WTC11 (cell line): ENCODE measurements at regions not wholly inside any gene's neighbourhood (a gene's known extent, or its start where the extent isn't known, plus 50 kb on each side); places are given as distances from the start of the nearest gene placed in this dataset.

Source experiments
- ATAC-seq: fragments of 200-7000 bp; cut with Tn5 transposase; 2 replicates; pipeline ENCODE4 v1.10.0; 2021; ENCODE audit warnings: mild to moderate bottlenecking, moderate library complexity
- CTCF ChIA-PET: fragments of 300-600 bp; sonication (Branson Sonifier 250); formaldehyde crosslinking; loops from one replicate; lab custom pipeline; 2021; ENCODE audit warnings: antibody characterized with exemption; lab: Charles Lee
- POLR2A ChIA-PET: fragments of 350-600 bp; sonication (Branson Sonifier 250); formaldehyde crosslinking; loops from one replicate; lab custom pipeline; 2021; ENCODE audit warnings: antibody characterized with exemption; lab: Charles Lee
- DNase-seq: peaks from one replicate; pipeline ENCODE4 v3.0.0; 2021; ENCODE audit warnings: low spot score
- H3K27ac Mint-ChIP-seq: 2 replicates; pipeline ENCODE4 v1.8.0; 2021; ENCODE audit warnings: mixed read lengths
- H3K27me3 Mint-ChIP-seq: 2 replicates; pipeline ENCODE4 v1.8.0; 2021; ENCODE audit warnings: low read depth, mild to moderate bottlenecking, moderate library complexity, mixed read lengths
- H3K36me3 Mint-ChIP-seq: 2 replicates; pipeline ENCODE4 v1.8.0; 2021; ENCODE audit warnings: mixed read lengths
- H3K4me1 Mint-ChIP-seq: 2 replicates; pipeline ENCODE4 v1.8.0; 2022; ENCODE audit warnings: mixed read lengths
- H3K4me3 Mint-ChIP-seq: 2 replicates; pipeline ENCODE4 v1.8.0; 2021; ENCODE audit warnings: mild to moderate bottlenecking, moderate library complexity, mixed read lengths
- H3K9me3 Mint-ChIP-seq: 2 replicates; pipeline ENCODE4 v1.8.0; 2021; ENCODE audit warnings: mixed read lengths
- AFF4 ChIP-seq: sonication (generic); formaldehyde crosslinking; IDR thresholded peaks from 2 replicates; pipeline ENCODE4 v1.8.1; 2023; ENCODE audit warnings: mild to moderate bottlenecking, missing genetic modification reagents, borderline replicate concordance
- AR ChIP-seq: fragments of 250-450 bp; sonication (Bioruptor Pico); IDR thresholded peaks from 2 replicates; pipeline ENCODE4 v1.9.0; 2021; ENCODE audit warnings: mild to moderate bottlenecking
- CTCF ChIP-seq: fragments of 200-600 bp; IDR thresholded peaks from 2 replicates; pipeline ENCODE4 v1.8.0; 2022; ENCODE audit warnings: antibody characterized with exemption
- ERG ChIP-seq: fragments of 250-450 bp; sonication (Bioruptor Pico); IDR thresholded peaks from 2 replicates; pipeline ENCODE4 v1.8.0; 2021; ENCODE audit warnings: mild to moderate bottlenecking
- JAZF1 ChIP-seq: fragments of 250-450 bp; sonication (Bioruptor Pico); IDR thresholded peaks from 2 replicates; pipeline ENCODE4 v1.9.0; 2021; ENCODE audit warnings: moderate library complexity, mild to moderate bottlenecking, inconsistent platforms
- NFATC4 ChIP-seq: fragments of 250-450 bp; sonication (Bioruptor Pico); IDR thresholded peaks from 2 replicates; pipeline ENCODE4 v1.9.0; 2021; ENCODE audit warnings: mild to moderate bottlenecking
- USF1 ChIP-seq: sonication (generic); formaldehyde crosslinking; IDR thresholded peaks from 2 replicates; pipeline ENCODE4 v1.8.0; 2022; ENCODE audit warnings: mild to moderate bottlenecking, missing genetic modification reagents
- ZNF416 ChIP-seq: fragments of 250-450 bp; sonication (Bioruptor Pico); IDR thresholded peaks from 2 replicates; pipeline ENCODE4 v1.9.0; 2021; ENCODE audit warnings: mild to moderate bottlenecking, inconsistent platforms
- ZNF532 ChIP-seq: fragments of 250-450 bp; sonication (Bioruptor Pico); IDR thresholded peaks from 2 replicates; pipeline ENCODE4 v1.9.0; 2021; ENCODE audit warnings: mild to moderate bottlenecking, borderline replicate concordance
- ZSCAN18 ChIP-seq: fragments of 250-450 bp; sonication (Bioruptor Pico); IDR thresholded peaks from 2 replicates; pipeline ENCODE4 v2.1.2; 2022; ENCODE audit warnings: mild to moderate bottlenecking, moderate library complexity

GRCh38 chr10:123390332-123390731 lies 236.1 kb downstream of the BUB3 start (continued):
- TF ChIP-seq ZNF532, result no peak
- no peak for TF ChIP-seq ZSCAN18
- TF ChIP-seq, all 79 proteins: peak for 0

GRCh38 chr10:123390874-123391273 lies 236.7 kb downstream of the BUB3 start:
- ATAC-seq, result no peak
- peaks cover 53% of the 10 kb centered on the region for H3K36me3 Mint-ChIP-seq
- H3K9me3 Mint-ChIP-seq, result peaks cover 52% of the 10 kb centered on the region
- H3K4me3 Mint-ChIP-seq, result no peak overlapping the region
- ChIA-PET CTCF (interaction anchor here (0.7 kb wide), 1 partner anchor 237 kb away, joined by 3 read pairs; the partner anchor contains the start of gene BUB3), POLR2A (no interaction called here)
- H3K4me1 Mint-ChIP-seq, result 0 out of 2 replicates have a peak, but pooled peaks cover 2% of the 10 kb centered on the region
- peaks cover 3% of the 10 kb centered on the region; the same call in 1 of the 2 replicates for H3K27me3 Mint-ChIP-seq
- TF ChIP-seq ERG (CRISPR knock-in tag) (no peak), AR (CRISPR knock-in tag) (no peak), NFATC4 (no peak), AFF4 (CRISPR knock-in tag) (no peak), USF1 (CRISPR knock-in tag) (no peak), ZNF416 (CRISPR knock-in tag) (no peak), JAZF1 (CRISPR knock-in tag) (no peak), CTCF (no peak)
- no peak overlapping the region for H3K27ac Mint-ChIP-seq
- DNase-seq, result no peak
